PFSK-1 (cell line): ENCODE measurements at regions not wholly inside any gene's neighbourhood (a gene's known extent, or its start where the extent isn't known, plus 50 kb on each side); places are given as distances from the start of the nearest gene placed in this dataset.

Experiments
- FOXP2 ChIP-seq: optimal IDR thresholded peaks from 2 replicates; pipeline ENCODE3; 2011; ENCODE audit warnings: borderline replicate concordance, control low read depth, inconsistent platforms; ENCODE audit not compliant: insufficient read depth; ENCODE audit errors: extremely low read length, extremely low read depth
- POLR2AphosphoS5 ChIP-seq: IDR thresholded peaks from 2 replicates; pipeline ENCODE4 v1.6.1; 2012; ENCODE audit warnings: low read depth, mild to moderate bottlenecking, control low read depth, low read length, moderate library complexity
- SIN3A ChIP-seq: IDR thresholded peaks from 2 replicates; pipeline ENCODE4 v1.6.1; 2012; ENCODE audit warnings: mild to moderate bottlenecking, low read length, moderate library complexity, borderline replicate concordance; ENCODE audit not compliant: insufficient read depth
- TAF1 ChIP-seq: IDR thresholded peaks from 2 replicates; pipeline ENCODE4 v1.6.1; 2012; ENCODE audit warnings: low read length, control low read depth, borderline replicate concordance; ENCODE audit not compliant: insufficient read depth
- TF ChIP-seq, protein P1 (sequence below), 2 experiments: IDR thresholded peaks; 2 replicates each; pipeline versions ENCODE4 v1.6.1 to v1.8.0; 2011 to 2012; ENCODE audit warnings: low read depth in 2 of 2, low read length in 2 of 2, control low read depth in 1 of 2, inconsistent platforms in 1 of 2, mild to moderate bottlenecking in 1 of 2, moderate library complexity in 1 of 2; ENCODE audit not compliant: insufficient read depth in 1 of 2

DNA sequence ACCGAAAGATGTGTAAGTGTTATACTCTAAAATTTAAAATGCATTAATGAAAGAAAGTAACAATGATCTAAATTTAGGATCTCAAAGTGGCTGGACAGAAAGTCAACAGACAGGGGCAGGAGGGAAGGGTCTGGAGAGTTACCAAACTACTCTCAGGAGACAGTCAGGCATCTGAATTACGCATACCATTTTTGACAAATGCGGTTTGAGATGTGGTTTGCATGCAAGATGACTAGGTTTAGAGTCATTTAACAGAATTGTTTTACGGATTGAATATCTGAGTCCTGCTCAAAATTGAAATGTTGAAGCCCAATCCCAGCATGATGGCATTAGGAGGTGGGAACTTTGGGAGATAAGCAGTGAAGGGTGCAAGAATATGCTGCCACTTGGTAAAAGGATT is 314.1 kb downstream of the WDR11 start:
- TF ChIP-seq POLR2AphosphoS5 (no peak), TAF1 (no peak), SIN3A (no peak), FOXP2 (no peak)
- TF ChIP-seq, protein P1, sequence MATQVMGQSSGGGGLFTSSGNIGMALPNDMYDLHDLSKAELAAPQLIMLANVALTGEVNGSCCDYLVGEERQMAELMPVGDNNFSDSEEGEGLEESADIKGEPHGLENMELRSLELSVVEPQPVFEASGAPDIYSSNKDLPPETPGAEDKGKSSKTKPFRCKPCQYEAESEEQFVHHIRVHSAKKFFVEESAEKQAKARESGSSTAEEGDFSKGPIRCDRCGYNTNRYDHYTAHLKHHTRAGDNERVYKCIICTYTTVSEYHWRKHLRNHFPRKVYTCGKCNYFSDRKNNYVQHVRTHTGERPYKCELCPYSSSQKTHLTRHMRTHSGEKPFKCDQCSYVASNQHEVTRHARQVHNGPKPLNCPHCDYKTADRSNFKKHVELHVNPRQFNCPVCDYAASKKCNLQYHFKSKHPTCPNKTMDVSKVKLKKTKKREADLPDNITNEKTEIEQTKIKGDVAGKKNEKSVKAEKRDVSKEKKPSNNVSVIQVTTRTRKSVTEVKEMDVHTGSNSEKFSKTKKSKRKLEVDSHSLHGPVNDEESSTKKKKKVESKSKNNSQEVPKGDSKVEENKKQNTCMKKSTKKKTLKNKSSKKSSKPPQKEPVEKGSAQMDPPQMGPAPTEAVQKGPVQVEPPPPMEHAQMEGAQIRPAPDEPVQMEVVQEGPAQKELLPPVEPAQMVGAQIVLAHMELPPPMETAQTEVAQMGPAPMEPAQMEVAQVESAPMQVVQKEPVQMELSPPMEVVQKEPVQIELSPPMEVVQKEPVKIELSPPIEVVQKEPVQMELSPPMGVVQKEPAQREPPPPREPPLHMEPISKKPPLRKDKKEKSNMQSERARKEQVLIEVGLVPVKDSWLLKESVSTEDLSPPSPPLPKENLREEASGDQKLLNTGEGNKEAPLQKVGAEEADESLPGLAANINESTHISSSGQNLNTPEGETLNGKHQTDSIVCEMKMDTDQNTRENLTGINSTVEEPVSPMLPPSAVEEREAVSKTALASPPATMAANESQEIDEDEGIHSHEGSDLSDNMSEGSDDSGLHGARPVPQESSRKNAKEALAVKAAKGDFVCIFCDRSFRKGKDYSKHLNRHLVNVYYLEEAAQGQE (IDR thresholded peaks at IDR 0.05; ENCODE audit: insufficient read depth in 1 of 2, low read depth in 2 of 2, low read length in 2 of 2): no peak

DNA sequence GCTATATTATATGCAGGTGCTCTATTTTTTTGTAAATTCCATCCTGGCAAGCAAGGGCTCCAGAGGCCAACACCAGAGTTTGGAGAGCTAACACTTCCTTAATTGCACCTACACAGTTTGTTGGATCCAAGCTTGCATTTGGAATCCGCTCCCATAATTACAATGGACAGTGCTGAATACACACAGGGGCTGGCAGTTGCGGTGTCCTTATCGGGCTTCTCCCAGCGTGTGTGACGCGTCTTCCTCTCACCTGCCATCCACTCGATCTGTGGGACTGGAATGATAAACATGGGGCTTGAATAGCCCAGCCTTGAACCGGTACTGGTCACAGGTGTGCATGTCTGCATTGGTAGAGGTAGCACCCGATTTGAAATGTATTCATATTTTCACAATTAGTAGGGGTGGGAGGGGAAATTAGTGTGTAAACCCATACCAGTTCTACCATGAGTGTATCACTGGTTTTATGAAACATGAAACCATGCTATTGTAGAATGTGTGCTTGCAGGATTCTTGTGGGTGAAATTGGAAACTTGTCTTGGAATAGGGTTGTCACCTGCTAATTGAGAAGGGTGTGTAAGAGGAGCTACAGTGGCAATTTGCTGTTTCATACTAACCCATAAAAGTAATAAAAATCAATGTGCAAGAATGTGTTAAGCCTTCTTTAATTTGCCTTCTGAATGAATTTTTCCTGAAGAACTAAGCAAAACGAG is 316.5 kb downstream of the WDR11 start:
- TF ChIP-seq SIN3A (no peak), FOXP2 (no peak), POLR2AphosphoS5 (no peak), TAF1 (no peak)
- TF ChIP-seq, protein P1 (IDR thresholded peaks at IDR 0.05; ENCODE audit: insufficient read depth in 1 of 2, low read depth in 2 of 2, low read length in 2 of 2): no peak

DNA sequence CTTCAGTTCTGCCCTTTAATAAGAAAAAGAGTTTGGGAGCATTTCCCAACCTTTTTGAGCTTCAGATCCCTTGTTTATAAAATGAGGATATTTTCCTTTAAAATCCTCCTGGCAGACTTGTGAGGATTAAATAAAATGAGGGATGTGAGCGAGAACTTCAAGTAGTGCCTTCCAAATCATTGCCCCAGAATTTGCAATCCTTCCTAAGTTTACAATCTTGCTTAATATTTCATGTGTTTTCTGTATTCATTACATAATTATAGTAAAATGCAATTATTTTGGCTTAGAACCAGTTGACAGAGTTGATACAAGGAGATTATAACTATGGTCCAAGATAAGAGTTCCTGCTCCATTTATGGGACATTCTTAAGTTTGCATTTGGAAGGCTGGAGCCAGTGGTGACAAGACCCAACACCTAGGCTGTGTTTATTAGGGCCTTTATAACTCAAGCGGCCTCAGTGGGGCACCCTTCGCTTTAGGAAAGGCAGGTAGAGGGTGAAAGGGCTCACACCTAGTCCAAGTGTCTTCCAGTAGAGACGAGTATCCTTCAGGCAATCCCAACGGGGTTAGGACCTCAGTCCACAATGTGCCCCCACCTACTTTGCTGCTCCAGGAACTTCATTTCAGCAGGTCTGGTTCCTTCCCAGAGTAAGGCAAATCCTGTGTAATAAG is 317.5 kb downstream of the WDR11 start:
- no peak for TF ChIP-seq FOXP2
- TF ChIP-seq SIN3A: no peak
- TF ChIP-seq TAF1: no peak
- TF ChIP-seq, protein P1 (IDR thresholded peaks at IDR 0.05; ENCODE audit: insufficient read depth in 1 of 2, low read depth in 2 of 2, low read length in 2 of 2): no peak
- no peak for TF ChIP-seq POLR2AphosphoS5

DNA sequence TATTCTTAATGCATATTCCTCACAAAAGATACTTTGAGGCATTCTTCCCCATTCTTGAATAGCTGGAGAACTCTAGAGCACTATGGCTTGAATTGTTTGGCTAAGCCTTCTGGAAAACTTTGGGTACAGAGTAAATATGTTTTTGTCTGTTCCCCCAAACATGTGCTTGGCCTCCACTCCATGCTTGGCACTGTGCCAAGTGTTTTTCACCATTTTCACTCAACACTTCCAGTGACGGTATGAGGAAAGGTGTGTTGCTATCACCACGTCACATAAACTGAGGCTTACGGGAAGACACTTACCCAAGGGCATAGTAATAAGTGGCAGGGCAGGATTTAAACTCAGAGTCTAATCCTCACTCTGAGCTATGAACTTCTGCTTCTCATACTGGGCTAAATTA is 318.2 kb downstream of the WDR11 start:
- no peak for TF ChIP-seq TAF1
- TF ChIP-seq FOXP2: no peak
- TF ChIP-seq POLR2AphosphoS5: no peak
- TF ChIP-seq, protein P1 (IDR thresholded peaks at IDR 0.05; ENCODE audit: insufficient read depth in 1 of 2, low read depth in 2 of 2, low read length in 2 of 2): no peak
- no peak for TF ChIP-seq SIN3A
